Right lobe of liver (tissue), 4 donors: ENCODE measurements at regions not wholly inside any gene's neighbourhood (a gene's known extent, or its start where the extent isn't known, plus 50 kb on each side); places are given as distances from the start of the nearest gene placed in this dataset.

Experiments
- CTCF ChIP-seq, 4 donors: fragments of 200-600 bp in 3 of 4; fragments of 450-650 bp in 1 of 4; IDR thresholded peaks; one replicate each; pipeline versions ENCODE4 v1.5.1 to v1.8.0; 2016 to 2022; ENCODE audit warnings: antibody characterized with exemption in 4 of 4, mild to moderate bottlenecking in 2 of 4
- POLR2A ChIP-seq: fragments of 450-650 bp; IDR thresholded peaks from one replicate; pipeline ENCODE4 v1.6.1; 2017; ENCODE audit warnings: antibody characterized with exemption, mild to moderate bottlenecking
- donor health status: DM: no; HTN: no; CAD: no.
- donor health status: DM: no; HTN: no; CAD: no.
- donor health status: DM: no; HTN: yes; CAD: no.

DNA sequence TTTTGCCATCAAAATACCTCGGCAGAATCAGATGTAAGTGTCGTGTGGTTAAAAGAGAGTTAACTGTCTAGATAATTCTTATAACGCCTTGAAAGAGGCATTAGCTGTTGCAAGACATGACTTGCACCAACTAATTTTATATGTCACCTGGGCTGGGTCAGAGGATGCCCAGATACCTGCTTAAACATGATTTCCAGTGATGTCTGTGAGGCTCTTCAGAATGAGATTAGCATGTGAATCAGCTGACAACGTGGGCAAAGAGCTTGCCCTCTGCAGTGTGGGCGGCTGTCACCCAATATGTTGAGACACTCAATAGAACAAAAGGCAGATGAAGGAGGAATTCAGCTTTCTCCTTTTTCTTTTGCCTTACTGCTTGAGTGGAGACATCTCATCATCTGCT lies 1180.6 kb downstream of the NLGN4Y start:
- TF ChIP-seq CTCF (IDR thresholded peaks at IDR 0.05) (no peak), POLR2A (no peak)
